Adrenal gland (tissue), 9 donors: ENCODE measurements at regions not wholly inside any gene's neighbourhood (a gene's known extent, or its start where the extent isn't known, plus 50 kb on each side); places are given as distances from the start of the nearest gene placed in this dataset.

Source experiments
- DNase-seq, 7 donors: peaks; one replicate each; pipeline ENCODE4 v3.0.0-alpha.2; 2019 to 2020
- H3K27ac ChIP-seq, 5 donors: fragments of 200-600 bp; sonication (generic) in 4 of 5; 1 replicate in 3 of 5; 2 replicates in 2 of 5; pipeline versions ENCODE4 v1.5.1 to v1.8.0; 2016 to 2020; ENCODE audit warnings: mild to moderate bottlenecking in 1 of 5
- H3K27me3 ChIP-seq: fragments of 200-600 bp; 2 replicates; pipeline ENCODE4 v1.8.0; 2021
- H3K36me3 ChIP-seq, 2 donors: fragments of 200-600 bp; replicated peaks in 1 of 2; 1 replicate in 1 of 2; 2 replicates in 1 of 2; pipeline versions ENCODE4 v1.5.1 to v1.8.0; 2018 to 2022
- H3K4me1 ChIP-seq, 2 donors: fragments of 200-600 bp; replicated peaks in 1 of 2; 1 replicate in 1 of 2; 2 replicates in 1 of 2; pipeline versions ENCODE4 v1.5.1 to v1.8.0; 2018 to 2021
- H3K4me3 ChIP-seq, 4 donors: fragments of 200-600 bp; sonication (generic) in 3 of 4; one replicate each; pipeline ENCODE4 v1.5.1; 2016 to 2018
- H3K9me3 ChIP-seq, 3 donors: fragments of 200-600 bp; sonication (generic) in 1 of 3; replicated peaks in 1 of 3; 1 replicate in 2 of 3; 2 replicates in 1 of 3; pipeline versions ENCODE4 v1.5.1 to v1.8.0; 2016 to 2021
- POLR2A ChIP-seq, 2 donors: fragments of 450-650 bp; IDR thresholded peaks; one replicate each; pipeline ENCODE4 v1.6.1; 2017; ENCODE audit warnings: antibody characterized with exemption in 2 of 2, mild to moderate bottlenecking in 2 of 2, moderate library complexity in 1 of 2
- WGBS, 4 donors: extraction: QIAGEN DNeasy Blood & Tissue Kit in 2 of 4; methylation state at CpG; one replicate each; pipeline versions ENCODE4 v1.1.5 to v1.1.7; 2013 to 2017; 5-methylcytosine and 5-hydroxymethylcytosine counted together
- intact Hi-C, 2 donors: fragments of 100-400 bp; cut with DNase I; formaldehyde crosslinking; loops; one replicate each; pipeline versions ENCODE4 v1.14.1 to v1.15.0; 2022 to 2023
- TF ChIP-seq, protein P1 (sequence below), 6 experiments: fragments of 450-650 bp in 4 of 6; fragments of 200-600 bp in 2 of 6; sonication (generic) in 1 of 6; IDR thresholded peaks; 1 replicate in 5 of 6; 2 replicates in 1 of 6; pipeline versions ENCODE4 v1.5.1 to v1.8.0; 2016 to 2021; ENCODE audit warnings: antibody characterized with exemption in 6 of 6, mild to moderate bottlenecking in 2 of 6, moderate library complexity in 1 of 6
- donor health status: healthy with polysubstance abuse.
- donor health status: Bipolar disorder and iron deficiency.
- donor health status: DM: yes; HTN: yes; CAD: no.
- donor health status: DM: no; HTN: no; CAD: no.
- donor health status: DM: no; HTN: no; CAD: no.

- H3K27ac ChIP-seq = no peak overlapping the region
- TF ChIP-seq POLR2A (IDR thresholded peaks at IDR 0.05) = no peak
- TF ChIP-seq, protein P1, sequence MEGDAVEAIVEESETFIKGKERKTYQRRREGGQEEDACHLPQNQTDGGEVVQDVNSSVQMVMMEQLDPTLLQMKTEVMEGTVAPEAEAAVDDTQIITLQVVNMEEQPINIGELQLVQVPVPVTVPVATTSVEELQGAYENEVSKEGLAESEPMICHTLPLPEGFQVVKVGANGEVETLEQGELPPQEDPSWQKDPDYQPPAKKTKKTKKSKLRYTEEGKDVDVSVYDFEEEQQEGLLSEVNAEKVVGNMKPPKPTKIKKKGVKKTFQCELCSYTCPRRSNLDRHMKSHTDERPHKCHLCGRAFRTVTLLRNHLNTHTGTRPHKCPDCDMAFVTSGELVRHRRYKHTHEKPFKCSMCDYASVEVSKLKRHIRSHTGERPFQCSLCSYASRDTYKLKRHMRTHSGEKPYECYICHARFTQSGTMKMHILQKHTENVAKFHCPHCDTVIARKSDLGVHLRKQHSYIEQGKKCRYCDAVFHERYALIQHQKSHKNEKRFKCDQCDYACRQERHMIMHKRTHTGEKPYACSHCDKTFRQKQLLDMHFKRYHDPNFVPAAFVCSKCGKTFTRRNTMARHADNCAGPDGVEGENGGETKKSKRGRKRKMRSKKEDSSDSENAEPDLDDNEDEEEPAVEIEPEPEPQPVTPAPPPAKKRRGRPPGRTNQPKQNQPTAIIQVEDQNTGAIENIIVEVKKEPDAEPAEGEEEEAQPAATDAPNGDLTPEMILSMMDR (IDR thresholded peaks at IDR 0.05) = no peak
- H3K36me3 ChIP-seq = no peaks in the 10 kb centered on the region
- no peak for DNase-seq
- WGBS, 4 donors = 47 to 58% (median 51%) methylated on average over 2 of the region's 2 CpGs
- no peaks in the 10 kb centered on the region for H3K27me3 ChIP-seq
- no peaks in the 10 kb centered on the region for H3K4me1 ChIP-seq
- no peaks in the 10 kb centered on the region for H3K9me3 ChIP-seq
- H3K4me3 ChIP-seq = no peak overlapping the region
- intact Hi-C loops = no loop called here
Measured at GRCh38 chr18:67342159-67342558, 174.4 kb downstream of the DSEL start.

GRCh38 chr18:67337696-67338095, 178.8 kb downstream of the DSEL start:
- Histone ChIP-seq H3K27ac (no peak overlapping the region), H3K9me3 (no peaks in the 10 kb centered on the region), H3K36me3 (no peaks in the 10 kb centered on the region), H3K4me1 (no peaks in the 10 kb centered on the region), H3K4me3 (no peak overlapping the region), H3K27me3 (no peaks in the 10 kb centered on the region)
- DNase-seq = no peak
- TF ChIP-seq, protein P1 (IDR thresholded peaks at IDR 0.05) = no peak
- intact Hi-C loops = no loop called here
- 0 to 58% (median 22%) methylated on average over 1 of the region's 1 CpG for WGBS, 4 donors

- Histone ChIP-seq H3K27me3 (no peaks in the 10 kb centered on the region), H3K9me3 (no peaks in the 10 kb centered on the region), H3K4me3 (no peak overlapping the region), H3K27ac (no peak overlapping the region), H3K4me1 (no peaks in the 10 kb centered on the region), H3K36me3 (no peaks in the 10 kb centered on the region)
- TF ChIP-seq POLR2A (IDR thresholded peaks at IDR 0.05) = no peak
- TF ChIP-seq, protein P1 (IDR thresholded peaks at IDR 0.05) = no peak
- DNase-seq = no peak
- WGBS, 4 donors = 0 to 38% (median 33%) methylated on average over 1 of the region's 1 CpG
- intact Hi-C loops = no loop called here
Measured at GRCh38 chr18:67331857-67332256, 184.7 kb downstream of the DSEL start.

DNA sequence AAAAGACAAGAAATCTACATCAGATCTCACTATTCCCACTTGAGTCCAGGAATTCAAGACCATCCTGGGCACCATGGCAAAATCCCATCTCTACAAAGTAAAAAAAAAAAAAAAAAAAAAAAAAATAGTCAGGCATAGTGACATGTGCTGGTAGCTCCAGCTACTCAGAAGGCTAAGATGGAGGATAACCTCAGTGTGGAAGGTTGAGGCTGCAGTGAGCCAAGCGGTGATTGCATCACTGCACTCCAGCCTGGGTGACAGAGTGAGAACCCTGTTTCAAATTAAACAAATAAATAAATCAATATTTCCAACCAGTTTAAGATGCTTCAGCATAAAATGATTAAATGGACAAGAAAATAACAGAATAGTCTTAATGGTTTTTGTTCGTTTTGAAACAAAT, 197.4 kb downstream of the DSEL start:
- 83 to 94% (median 86%) methylated on average over 2 of the region's 2 CpGs for WGBS, 4 donors
- intact Hi-C loops = no loop called here
- TF ChIP-seq, protein P1 (IDR thresholded peaks at IDR 0.05) = no peak
- TF ChIP-seq POLR2A (IDR thresholded peaks at IDR 0.05) = no peak

More for the DNA sequence above, 197.4 kb downstream of the DSEL start:
- no peaks in the 10 kb centered on the region for H3K9me3 ChIP-seq
- no peaks in the 10 kb centered on the region for H3K4me1 ChIP-seq
- no peaks in the 10 kb centered on the region for H3K27me3 ChIP-seq
- H3K36me3 ChIP-seq = no peaks in the 10 kb centered on the region
- no peak overlapping the region for H3K27ac ChIP-seq
- no peak for DNase-seq
- H3K4me3 ChIP-seq = no peak overlapping the region
